Gastroesophageal sphincter (tissue), 3 donors: ENCODE measurements at regions not wholly inside any gene's neighbourhood (a gene's known extent, or its start where the extent isn't known, plus 50 kb on each side); places are given as distances from the start of the nearest gene placed in this dataset.

Experiments
- EP300 ChIP-seq: sonication (generic); formaldehyde crosslinking; IDR thresholded peaks from one replicate; pipeline ENCODE4 v1.6.1; 2017; ENCODE audit warnings: antibody characterized with exemption, mild to moderate bottlenecking
- POLR2A ChIP-seq, 2 donors: fragments of 450-650 bp; IDR thresholded peaks; one replicate each; pipeline ENCODE4 v1.6.1; 2017; ENCODE audit warnings: antibody characterized with exemption in 2 of 2, mild to moderate bottlenecking in 2 of 2, moderate library complexity in 1 of 2
- POLR2AphosphoS5 ChIP-seq: sonication (generic); formaldehyde crosslinking; IDR thresholded peaks from one replicate; pipeline ENCODE4 v1.6.1; 2017; ENCODE audit warnings: antibody characterized with exemption
- TF ChIP-seq, protein P1 (sequence below), 4 experiments: fragments of 200-600 bp in 2 of 4; fragments of 450-650 bp in 2 of 4; sonication (generic) in 1 of 4; IDR thresholded peaks; one replicate each; pipeline ENCODE4 v1.5.1; 2017 to 2019; ENCODE audit warnings: antibody characterized with exemption in 4 of 4, mild to moderate bottlenecking in 2 of 4, moderate library complexity in 2 of 4

DNA sequence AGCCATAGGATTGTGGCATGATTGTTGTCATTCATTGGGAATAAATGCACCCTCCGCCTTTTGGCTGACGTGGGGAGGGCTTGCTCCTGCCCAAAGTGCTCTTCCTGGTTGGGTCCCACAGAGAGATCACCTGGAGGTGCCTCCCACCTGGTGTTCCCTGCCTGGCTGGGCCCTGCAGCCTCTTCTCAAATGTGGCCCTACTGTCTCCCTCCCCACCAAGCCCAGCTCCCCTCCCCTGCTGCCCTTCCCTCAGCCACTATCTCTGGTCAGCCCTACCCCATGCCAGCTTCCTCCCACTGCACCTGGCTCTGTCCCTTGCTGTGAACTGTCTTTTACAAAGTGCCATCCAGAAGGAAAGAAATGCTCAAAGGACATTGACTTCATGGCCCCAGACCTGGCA is 173.4 kb downstream of the GLI2 start:
- TF ChIP-seq, protein P1, sequence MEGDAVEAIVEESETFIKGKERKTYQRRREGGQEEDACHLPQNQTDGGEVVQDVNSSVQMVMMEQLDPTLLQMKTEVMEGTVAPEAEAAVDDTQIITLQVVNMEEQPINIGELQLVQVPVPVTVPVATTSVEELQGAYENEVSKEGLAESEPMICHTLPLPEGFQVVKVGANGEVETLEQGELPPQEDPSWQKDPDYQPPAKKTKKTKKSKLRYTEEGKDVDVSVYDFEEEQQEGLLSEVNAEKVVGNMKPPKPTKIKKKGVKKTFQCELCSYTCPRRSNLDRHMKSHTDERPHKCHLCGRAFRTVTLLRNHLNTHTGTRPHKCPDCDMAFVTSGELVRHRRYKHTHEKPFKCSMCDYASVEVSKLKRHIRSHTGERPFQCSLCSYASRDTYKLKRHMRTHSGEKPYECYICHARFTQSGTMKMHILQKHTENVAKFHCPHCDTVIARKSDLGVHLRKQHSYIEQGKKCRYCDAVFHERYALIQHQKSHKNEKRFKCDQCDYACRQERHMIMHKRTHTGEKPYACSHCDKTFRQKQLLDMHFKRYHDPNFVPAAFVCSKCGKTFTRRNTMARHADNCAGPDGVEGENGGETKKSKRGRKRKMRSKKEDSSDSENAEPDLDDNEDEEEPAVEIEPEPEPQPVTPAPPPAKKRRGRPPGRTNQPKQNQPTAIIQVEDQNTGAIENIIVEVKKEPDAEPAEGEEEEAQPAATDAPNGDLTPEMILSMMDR (IDR thresholded peaks at IDR 0.05), result no peak
- no peak for TF ChIP-seq POLR2A (IDR thresholded peaks at IDR 0.05)
- no peak for TF ChIP-seq EP300
- TF ChIP-seq POLR2AphosphoS5, result no peak
